SK-N-SH (cell line): ENCODE measurements at regions not wholly inside any gene's neighbourhood (a gene's known extent, or its start where the extent isn't known, plus 50 kb on each side); places are given as distances from the start of the nearest gene placed in this dataset.

ENCODE experiments used
- CTCF ChIA-PET: fragments of 300-600, 350-600 bp; formaldehyde crosslinking; extraction: SDS; loops from one replicate; lab custom pipeline; 2021; lab: Yijun Ruan, JAX
- POLR2A ChIA-PET: fragments of 350-600 bp; sonication (Branson Sonifier 250); formaldehyde crosslinking; extraction: SDS; loops from one replicate; lab custom pipeline; 2020; ENCODE audit warnings: antibody characterized with exemption, inconsistent platforms; lab: Yijun Ruan, JAX
- DNase-seq: peaks from one replicate; pipeline ENCODE4 v3.0.0; 2012
- H2AFZ ChIP-seq: fragments of 200-600 bp; sonication (generic); 2 replicates; pipeline ENCODE4 v1.8.1; 2016; ENCODE audit warnings: antibody characterized with exemption, mild to moderate bottlenecking, low read depth
- H3F3A ChIP-seq: fragments of 200-600 bp; sonication (generic); replicated peaks from 2 replicates; pipeline ENCODE3; 2016; ENCODE audit warnings: antibody characterized with exemption, mild to moderate bottlenecking; ENCODE audit not compliant: insufficient read depth
- H3K27ac ChIP-seq, 2 experiments: fragments of 200-500 bp in 1 of 2; fragments of 200-600 bp in 1 of 2; sonication (Bioruptor generic) in 1 of 2; sonication (generic), shearing (Covaris generic) in 1 of 2; 2 replicates each; pipeline versions ENCODE4 v1.5.1 to v1.6.1; 2014 to 2016; ENCODE audit warnings: low read depth in 2 of 2, inconsistent platforms in 1 of 2, low read length in 1 of 2, mild to moderate bottlenecking in 1 of 2, mixed read lengths in 1 of 2
- H3K27me3 ChIP-seq: fragments of 200-600 bp; sonication (generic), shearing (Covaris generic); 2 replicates; pipeline ENCODE4 v1.6.1; 2016; ENCODE audit warnings: mixed run types; ENCODE audit not compliant: insufficient read depth
- H3K36me3 ChIP-seq, 2 experiments: fragments of 200-500 bp in 1 of 2; fragments of 200-600 bp in 1 of 2; sonication (Bioruptor generic) in 1 of 2; sonication (generic) in 1 of 2; replicated peaks in 1 of 2; 2 replicates each; pipeline versions ENCODE3 to v1.5.1; 2014 to 2016; ENCODE audit warnings: low read length in 1 of 2, mild to moderate bottlenecking in 1 of 2; ENCODE audit not compliant: insufficient read depth in 2 of 2, control insufficient read depth in 1 of 2
- H3K4me1 ChIP-seq, 2 experiments: fragments of 200-500 bp in 1 of 2; fragments of 200-600 bp in 1 of 2; sonication (Bioruptor generic) in 1 of 2; sonication (generic), shearing (Covaris generic) in 1 of 2; 2 replicates each; pipeline versions ENCODE4 v1.5.1 to v1.6.1; 2014 to 2016; ENCODE audit warnings: low read depth in 1 of 2, low read length in 1 of 2, mixed run types in 1 of 2; ENCODE audit not compliant: insufficient read depth in 2 of 2, control insufficient read depth in 1 of 2
- H3K4me2 ChIP-seq: fragments of 200-600 bp; sonication (generic), shearing (Covaris generic); 2 replicates; pipeline ENCODE4 v1.6.1; 2017; ENCODE audit warnings: mixed run types
- H3K4me3 ChIP-seq, 2 experiments: fragments of 200-500 bp in 1 of 2; fragments of 200-600 bp in 1 of 2; sonication (Bioruptor generic) in 1 of 2; sonication (generic), shearing (Covaris generic) in 1 of 2; 2 replicates each; pipeline versions ENCODE4 v1.5.1 to v1.8.1; 2014 to 2016; ENCODE audit warnings: low read depth in 2 of 2, inconsistent platforms in 1 of 2, low read length in 1 of 2, mild to moderate bottlenecking in 1 of 2, mixed read lengths in 1 of 2, moderate library complexity in 1 of 2
- H3K79me2 ChIP-seq: fragments of 200-600 bp; sonication (generic); 2 replicates; pipeline ENCODE4 v1.8.1; 2017; ENCODE audit warnings: mild to moderate bottlenecking; ENCODE audit not compliant: insufficient read depth
- H3K9ac ChIP-seq: fragments of 200-600 bp; sonication (generic); 2 replicates; pipeline ENCODE4 v1.6.1; 2017; ENCODE audit warnings: mixed run types
- H3K9me2 ChIP-seq: fragments of 200-600 bp; sonication (generic); 2 replicates; pipeline ENCODE4 v1.6.1; 2017; ENCODE audit warnings: mixed run types
- H3K9me3 ChIP-seq: fragments of 200-600 bp; sonication (generic); 2 replicates; pipeline ENCODE4 v1.6.1; 2017; ENCODE audit warnings: mixed run types, mild to moderate bottlenecking, moderate library complexity
- H4K20me1 ChIP-seq: fragments of 200-600 bp; sonication (generic); 2 replicates; pipeline ENCODE4 v1.6.1; 2017; ENCODE audit warnings: mild to moderate bottlenecking, mixed run types; ENCODE audit not compliant: insufficient read depth
- GABPA ChIP-seq: IDR thresholded peaks from 2 replicates; pipeline ENCODE4 v1.4.0; 2012; ENCODE audit warnings: low read depth, mild to moderate bottlenecking
- GATA2 ChIP-seq: sonication (generic); formaldehyde crosslinking; IDR thresholded peaks from 2 replicates; pipeline ENCODE4 v1.5.0; 2020; ENCODE audit warnings: mild to moderate bottlenecking, missing genetic modification reagents
- JUND ChIP-seq: IDR thresholded peaks from 2 replicates; pipeline ENCODE4 v1.4.0; 2012
- MEF2A ChIP-seq: IDR thresholded peaks from 2 replicates; pipeline ENCODE4 v1.4.0; 2012; ENCODE audit warnings: low read depth, borderline replicate concordance
- MXI1 ChIP-seq: IDR thresholded peaks from 2 replicates; pipeline ENCODE4 v1.6.1; 2012; ENCODE audit warnings: mild to moderate bottlenecking, low read depth, low read length, improper control_type of control experiment
- POLR2AphosphoS5 ChIP-seq: IDR thresholded peaks from 2 replicates; pipeline ENCODE4 v1.6.1; 2012; ENCODE audit warnings: low read depth, low read length
- RFX5 ChIP-seq: IDR thresholded peaks from 2 replicates; pipeline ENCODE4 v1.6.1; 2012; ENCODE audit warnings: mild to moderate bottlenecking, improper control_type of control experiment, low read length
- TCF12 ChIP-seq: IDR thresholded peaks from 2 replicates; pipeline ENCODE4 v1.4.0; 2012
- TEAD4 ChIP-seq: IDR thresholded peaks from 2 replicates; pipeline ENCODE4 v1.4.0; 2012; ENCODE audit warnings: mild to moderate bottlenecking, borderline replicate concordance; ENCODE audit not compliant: insufficient read depth
- YY1 ChIP-seq: IDR thresholded peaks from 2 replicates; pipeline ENCODE4 v1.4.0; 2012; ENCODE audit warnings: low read depth, mild to moderate bottlenecking
- WGBS: methylation state at CpG from one replicate; pipeline ENCODE4 v1.1.6; 2017; ENCODE audit warnings: low lambda C conversion rate; 5-methylcytosine and 5-hydroxymethylcytosine counted together
- TF ChIP-seq, protein P1 (sequence below): IDR thresholded peaks from 2 replicates; pipeline ENCODE4 v1.4.0; 2012; ENCODE audit warnings: low read depth, borderline replicate concordance
- TF ChIP-seq, protein P2 (sequence below): IDR thresholded peaks from 2 replicates; pipeline ENCODE4 v1.4.0; 2012; ENCODE audit warnings: low read depth
- TF ChIP-seq, protein P3 (sequence below): fragments of 150-350 bp; IDR thresholded peaks from 2 replicates; pipeline ENCODE4 v1.6.1; 2016; ENCODE audit warnings: mild to moderate bottlenecking, low read depth, low read length
- TF ChIP-seq, protein P4 (sequence below): fragments of 150-350 bp; IDR thresholded peaks from 2 replicates; pipeline ENCODE4 v1.6.1; 2017; ENCODE audit warnings: antibody characterized with exemption, low read length, low read depth, borderline replicate concordance
- TF ChIP-seq, protein P5 (sequence below): IDR thresholded peaks from 2 replicates; pipeline ENCODE4; 2012
- TF ChIP-seq, protein P6 (sequence below): fragments of 200-600 bp; sonication (generic); IDR thresholded peaks from 2 replicates; pipeline ENCODE4 v1.6.1; 2017; ENCODE audit warnings: antibody characterized with exemption, mild to moderate bottlenecking, moderate library complexity
- TF ChIP-seq, protein P7 (sequence below): IDR thresholded peaks from 2 replicates; pipeline ENCODE4 v1.4.0; 2012; ENCODE audit warnings: low read depth, borderline replicate concordance

DNA sequence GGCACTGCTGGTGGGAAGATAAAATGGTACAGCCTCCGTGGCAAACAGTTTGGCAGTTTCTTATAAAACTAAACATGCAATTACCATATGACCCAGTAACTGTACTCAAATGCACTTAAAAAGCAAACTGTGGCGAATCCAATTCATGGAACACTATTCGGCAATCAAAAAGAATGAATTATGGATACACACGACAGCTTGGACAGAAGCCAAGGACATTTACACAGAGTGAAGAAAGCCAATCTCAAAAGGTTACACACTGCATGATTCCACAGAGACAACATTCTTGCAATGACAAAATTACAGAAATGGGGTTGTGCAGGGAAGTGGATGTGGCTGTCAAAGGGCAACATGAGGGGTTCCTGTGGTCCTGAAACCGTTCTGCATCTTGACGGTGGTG is 122.1 kb upstream of the IQSEC1 start:
- Histone ChIP-seq H3K27ac (no peak overlapping the region), H3F3A (no peaks in the 10 kb centered on the region), H3K79me2 (no peaks in the 10 kb centered on the region), H3K27me3 (no peaks in the 10 kb centered on the region; the same call in 1 of the 2 replicates), H3K9me3 (no peaks in the 10 kb centered on the region), H4K20me1 (no peaks in the 10 kb centered on the region), H3K9ac (no peak overlapping the region), H3K4me3 (no peak overlapping the region), H3K36me3 (no peaks in the 10 kb centered on the region), H3K4me1 (peaks cover 0 to 19% of the 10 kb centered on the region in 2 experiments; a peak in 1 of 4 replicates)
- POLR2A ChIA-PET: no interaction called here
- WGBS: 52% methylated on average over 6 of the region's 6 CpGs
- no peak for DNase-seq
- CTCF ChIA-PET: interaction anchor here (1.2 to 1.6 kb wide), 3 partner anchors 20 to 453 kb away, joined by 3 to 12 read pairs (median 4); no protein-coding TSS in a partner anchor
- TF ChIP-seq, protein P1, sequence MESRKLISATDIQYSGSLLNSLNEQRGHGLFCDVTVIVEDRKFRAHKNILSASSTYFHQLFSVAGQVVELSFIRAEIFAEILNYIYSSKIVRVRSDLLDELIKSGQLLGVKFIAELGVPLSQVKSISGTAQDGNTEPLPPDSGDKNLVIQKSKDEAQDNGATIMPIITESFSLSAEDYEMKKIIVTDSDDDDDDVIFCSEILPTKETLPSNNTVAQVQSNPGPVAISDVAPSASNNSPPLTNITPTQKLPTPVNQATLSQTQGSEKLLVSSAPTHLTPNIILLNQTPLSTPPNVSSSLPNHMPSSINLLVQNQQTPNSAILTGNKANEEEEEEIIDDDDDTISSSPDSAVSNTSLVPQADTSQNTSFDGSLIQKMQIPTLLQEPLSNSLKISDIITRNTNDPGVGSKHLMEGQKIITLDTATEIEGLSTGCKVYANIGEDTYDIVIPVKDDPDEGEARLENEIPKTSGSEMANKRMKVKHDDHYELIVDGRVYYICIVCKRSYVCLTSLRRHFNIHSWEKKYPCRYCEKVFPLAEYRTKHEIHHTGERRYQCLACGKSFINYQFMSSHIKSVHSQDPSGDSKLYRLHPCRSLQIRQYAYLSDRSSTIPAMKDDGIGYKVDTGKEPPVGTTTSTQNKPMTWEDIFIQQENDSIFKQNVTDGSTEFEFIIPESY: no peak
- TF ChIP-seq POLR2AphosphoS5 (no peak), RFX5 (no peak), JUND (no peak), GATA2 (CRISPR knock-in tag) (no peak), MEF2A (no peak)
- TF ChIP-seq, protein P2, sequence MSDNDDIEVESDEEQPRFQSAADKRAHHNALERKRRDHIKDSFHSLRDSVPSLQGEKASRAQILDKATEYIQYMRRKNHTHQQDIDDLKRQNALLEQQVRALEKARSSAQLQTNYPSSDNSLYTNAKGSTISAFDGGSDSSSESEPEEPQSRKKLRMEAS: no peak
- TF ChIP-seq, protein P3, sequence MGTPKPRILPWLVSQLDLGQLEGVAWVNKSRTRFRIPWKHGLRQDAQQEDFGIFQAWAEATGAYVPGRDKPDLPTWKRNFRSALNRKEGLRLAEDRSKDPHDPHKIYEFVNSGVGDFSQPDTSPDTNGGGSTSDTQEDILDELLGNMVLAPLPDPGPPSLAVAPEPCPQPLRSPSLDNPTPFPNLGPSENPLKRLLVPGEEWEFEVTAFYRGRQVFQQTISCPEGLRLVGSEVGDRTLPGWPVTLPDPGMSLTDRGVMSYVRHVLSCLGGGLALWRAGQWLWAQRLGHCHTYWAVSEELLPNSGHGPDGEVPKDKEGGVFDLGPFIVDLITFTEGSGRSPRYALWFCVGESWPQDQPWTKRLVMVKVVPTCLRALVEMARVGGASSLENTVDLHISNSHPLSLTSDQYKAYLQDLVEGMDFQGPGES: no peak
- TF ChIP-seq, protein P4, sequence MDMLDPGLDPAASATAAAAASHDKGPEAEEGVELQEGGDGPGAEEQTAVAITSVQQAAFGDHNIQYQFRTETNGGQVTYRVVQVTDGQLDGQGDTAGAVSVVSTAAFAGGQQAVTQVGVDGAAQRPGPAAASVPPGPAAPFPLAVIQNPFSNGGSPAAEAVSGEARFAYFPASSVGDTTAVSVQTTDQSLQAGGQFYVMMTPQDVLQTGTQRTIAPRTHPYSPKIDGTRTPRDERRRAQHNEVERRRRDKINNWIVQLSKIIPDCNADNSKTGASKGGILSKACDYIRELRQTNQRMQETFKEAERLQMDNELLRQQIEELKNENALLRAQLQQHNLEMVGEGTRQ: no peak
- TF ChIP-seq, all 33 proteins: peak for 0
- Histone ChIP-seq H3K4me2 (no peak overlapping the region), H2AFZ (no peak overlapping the region), H3K9me2 (no peaks in the 10 kb centered on the region)

DNA sequence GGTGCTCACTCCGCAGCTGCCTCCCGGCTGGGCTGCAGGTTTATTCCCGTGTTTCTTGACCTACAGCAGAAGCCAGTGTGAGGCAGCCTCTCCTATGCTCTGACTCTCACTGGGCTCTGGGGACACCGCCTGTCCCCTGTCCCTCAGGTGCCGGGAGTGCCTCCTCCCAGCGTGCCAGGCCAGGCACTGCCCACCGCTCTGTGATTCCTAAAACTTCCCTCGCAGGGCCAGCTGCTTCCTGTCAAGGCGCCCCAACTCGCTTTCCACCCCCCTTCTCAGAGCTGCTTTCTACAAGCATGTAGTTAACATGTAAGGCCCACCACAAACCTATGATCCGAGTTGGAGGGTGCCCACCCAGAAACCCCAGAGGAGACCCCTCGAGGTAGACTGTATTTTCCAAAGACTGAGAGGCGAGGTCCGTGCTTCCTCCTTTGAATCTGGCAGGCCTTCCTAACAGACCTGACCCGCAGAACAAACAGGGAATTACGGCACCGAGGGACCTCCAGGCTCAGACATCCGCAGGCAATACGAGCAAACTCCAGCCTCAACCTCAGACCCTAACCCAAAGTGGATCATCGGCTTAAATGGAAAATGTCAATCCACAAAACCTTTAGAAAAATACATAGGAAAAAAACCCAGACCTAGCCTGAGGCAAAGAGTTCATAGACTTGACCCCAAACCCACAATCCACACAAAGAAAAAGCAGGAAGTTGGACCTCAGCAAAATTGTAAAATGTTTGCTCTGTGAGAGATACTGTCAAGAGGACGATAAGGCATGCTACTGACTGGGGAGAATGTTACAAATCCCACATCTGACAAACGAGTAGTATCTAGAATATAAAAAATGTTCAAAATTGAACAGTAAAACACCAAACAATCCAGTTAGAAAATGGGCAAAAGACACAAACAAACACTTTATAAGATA is 121.3 kb upstream of the IQSEC1 start:
- WGBS: 63% methylated on average over 18 of the region's 22 CpGs
- CTCF ChIA-PET: interaction anchor here (0.6 to 3.1 kb wide), 9 partner anchors 12 to 460 kb away, joined by 3 to 25 read pairs (median 4); no protein-coding TSS in a partner anchor
- no peak for TF ChIP-seq GABPA
- TF ChIP-seq, protein P5, sequence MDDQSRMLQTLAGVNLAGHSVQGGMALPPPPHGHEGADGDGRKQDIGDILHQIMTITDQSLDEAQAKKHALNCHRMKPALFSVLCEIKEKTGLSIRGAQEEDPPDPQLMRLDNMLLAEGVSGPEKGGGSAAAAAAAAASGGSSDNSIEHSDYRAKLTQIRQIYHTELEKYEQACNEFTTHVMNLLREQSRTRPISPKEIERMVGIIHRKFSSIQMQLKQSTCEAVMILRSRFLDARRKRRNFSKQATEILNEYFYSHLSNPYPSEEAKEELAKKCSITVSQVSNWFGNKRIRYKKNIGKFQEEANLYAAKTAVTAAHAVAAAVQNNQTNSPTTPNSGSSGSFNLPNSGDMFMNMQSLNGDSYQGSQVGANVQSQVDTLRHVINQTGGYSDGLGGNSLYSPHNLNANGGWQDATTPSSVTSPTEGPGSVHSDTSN: no peak
- TF ChIP-seq, protein P6, sequence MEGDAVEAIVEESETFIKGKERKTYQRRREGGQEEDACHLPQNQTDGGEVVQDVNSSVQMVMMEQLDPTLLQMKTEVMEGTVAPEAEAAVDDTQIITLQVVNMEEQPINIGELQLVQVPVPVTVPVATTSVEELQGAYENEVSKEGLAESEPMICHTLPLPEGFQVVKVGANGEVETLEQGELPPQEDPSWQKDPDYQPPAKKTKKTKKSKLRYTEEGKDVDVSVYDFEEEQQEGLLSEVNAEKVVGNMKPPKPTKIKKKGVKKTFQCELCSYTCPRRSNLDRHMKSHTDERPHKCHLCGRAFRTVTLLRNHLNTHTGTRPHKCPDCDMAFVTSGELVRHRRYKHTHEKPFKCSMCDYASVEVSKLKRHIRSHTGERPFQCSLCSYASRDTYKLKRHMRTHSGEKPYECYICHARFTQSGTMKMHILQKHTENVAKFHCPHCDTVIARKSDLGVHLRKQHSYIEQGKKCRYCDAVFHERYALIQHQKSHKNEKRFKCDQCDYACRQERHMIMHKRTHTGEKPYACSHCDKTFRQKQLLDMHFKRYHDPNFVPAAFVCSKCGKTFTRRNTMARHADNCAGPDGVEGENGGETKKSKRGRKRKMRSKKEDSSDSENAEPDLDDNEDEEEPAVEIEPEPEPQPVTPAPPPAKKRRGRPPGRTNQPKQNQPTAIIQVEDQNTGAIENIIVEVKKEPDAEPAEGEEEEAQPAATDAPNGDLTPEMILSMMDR: no peak
- TF ChIP-seq TEAD4: no peak
- TF ChIP-seq YY1: no peak
- TF ChIP-seq, protein P7, sequence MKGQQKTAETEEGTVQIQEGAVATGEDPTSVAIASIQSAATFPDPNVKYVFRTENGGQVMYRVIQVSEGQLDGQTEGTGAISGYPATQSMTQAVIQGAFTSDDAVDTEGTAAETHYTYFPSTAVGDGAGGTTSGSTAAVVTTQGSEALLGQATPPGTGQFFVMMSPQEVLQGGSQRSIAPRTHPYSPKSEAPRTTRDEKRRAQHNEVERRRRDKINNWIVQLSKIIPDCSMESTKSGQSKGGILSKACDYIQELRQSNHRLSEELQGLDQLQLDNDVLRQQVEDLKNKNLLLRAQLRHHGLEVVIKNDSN: no peak
- no peak for TF ChIP-seq TCF12
- TF ChIP-seq MXI1: no peak
- no peak for TF ChIP-seq GATA2 (CRISPR knock-in tag)

More for the DNA sequence above, 121.3 kb upstream of the IQSEC1 start:
- no peak overlapping the region for H3K4me2 ChIP-seq
- H3K79me2 ChIP-seq: no peaks in the 10 kb centered on the region
- H4K20me1 ChIP-seq: no peaks in the 10 kb centered on the region
- no peaks in the 10 kb centered on the region for H3K9me3 ChIP-seq
- no peaks in the 10 kb centered on the region for H3K36me3 ChIP-seq
- H3K4me3 ChIP-seq: no peak overlapping the region
- no peak for DNase-seq
- H3K27ac ChIP-seq: no peak overlapping the region
- POLR2A ChIA-PET: no interaction called here
- H2AFZ ChIP-seq: no peak overlapping the region
- no peak overlapping the region for H3K9ac ChIP-seq
- H3F3A ChIP-seq: no peaks in the 10 kb centered on the region
- H3K9me2 ChIP-seq: no peaks in the 10 kb centered on the region
- H3K27me3 ChIP-seq: no peaks in the 10 kb centered on the region
- H3K4me1 ChIP-seq: peaks cover 0 to 19% of the 10 kb centered on the region in 2 experiments; a peak in 1 of 4 replicates
